AG09309 (cell line): ENCODE measurements at regions not wholly inside any gene's neighbourhood (a gene's known extent, or its start where the extent isn't known, plus 50 kb on each side); places are given as distances from the start of the nearest gene placed in this dataset.
"Not testable (repeated sequence)": the region's sequence is repeated elsewhere in the genome, so short reads cannot be mapped to it uniquely, and the experiment has no call there.

Experiments
- DNase-seq: peaks from one replicate; pipeline ENCODE4 v3.0.0-alpha.2; 2010; ENCODE audit warnings: low read depth
- H3K4me3 ChIP-seq: 2 replicates; pipeline ENCODE4 v1.5.1; 2011; ENCODE audit warnings: mild to moderate bottlenecking, low read depth, low read length, moderate library complexity; ENCODE audit not compliant: control insufficient read depth
- CTCF ChIP-seq: IDR thresholded peaks from 2 replicates; pipeline ENCODE4 v1.5.1; 2011; ENCODE audit warnings: mild to moderate bottlenecking, low read depth, low read length, inconsistent platforms; ENCODE audit not compliant: insufficient read depth, control insufficient read depth; ENCODE audit errors: missing control alignments

DNA sequence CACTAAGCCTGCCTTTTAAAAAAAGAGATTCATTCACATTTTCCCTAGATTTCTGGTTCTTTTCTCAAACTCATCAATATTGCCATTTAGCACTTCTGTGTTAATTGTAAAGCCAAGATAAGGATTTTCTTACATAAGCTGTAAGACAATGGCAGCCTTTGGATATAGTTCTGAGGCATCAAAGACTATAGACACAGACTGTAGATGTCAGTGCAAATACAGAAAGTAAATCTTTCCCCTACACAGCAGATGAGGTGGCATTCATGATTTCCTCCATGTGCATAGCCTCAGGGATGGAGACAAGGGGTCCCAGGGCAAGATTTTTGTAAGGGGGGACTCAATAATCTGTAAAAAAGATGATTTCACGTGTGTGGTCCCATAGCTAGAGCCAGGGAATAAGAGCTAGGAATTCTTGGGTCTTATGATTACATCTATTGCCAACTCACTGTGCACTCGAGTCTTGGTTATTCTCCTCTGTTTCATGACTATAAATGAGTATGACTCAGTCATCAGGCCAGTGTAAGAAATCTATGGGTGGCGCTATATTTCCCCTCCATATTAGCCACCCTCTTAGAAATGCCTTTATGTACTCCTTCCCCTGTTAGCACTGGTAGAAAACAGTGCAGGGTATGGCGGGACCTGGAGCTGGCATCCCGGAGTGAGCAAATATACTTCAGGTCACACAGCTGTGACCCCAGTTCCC, 207.5 kb downstream of the EXOC5 start:
- DNase-seq: no peak
- H3K4me3 ChIP-seq: no peak overlapping the region
- TF ChIP-seq CTCF: no peak

- DNase-seq: no peak
- no peak overlapping the region for H3K4me3 ChIP-seq
- no peak for TF ChIP-seq CTCF
Measured at GRCh38 chr14:57060276-57060955, 208.3 kb downstream of the EXOC5 start.

GRCh38 chr14:57058319-57058718, 210.4 kb downstream of the EXOC5 start:
- no peak for TF ChIP-seq CTCF
- no peak for DNase-seq
- H3K4me3 ChIP-seq: no peak overlapping the region

DNA sequence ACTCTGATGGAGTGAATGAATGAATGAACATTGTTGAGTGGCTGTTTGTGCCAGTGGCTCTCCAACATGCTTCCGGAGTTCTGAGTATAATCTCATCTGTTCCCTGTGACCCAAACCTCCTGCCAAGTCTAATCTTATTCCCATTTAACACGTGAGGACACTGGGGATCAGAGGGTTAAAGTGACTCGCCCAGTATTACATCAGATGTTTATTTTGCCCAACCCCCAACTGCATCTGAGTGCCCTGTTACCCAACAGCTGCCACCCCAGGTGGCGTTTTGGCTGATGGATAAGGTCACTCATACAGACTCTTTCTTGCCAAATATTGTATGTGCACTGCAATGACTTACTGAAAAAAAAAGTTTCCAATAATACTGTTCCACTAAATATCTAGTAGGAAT, 210.9 kb downstream of the EXOC5 start:
- no peak for DNase-seq
- H3K4me3 ChIP-seq: no peak overlapping the region
- no peak for TF ChIP-seq CTCF

DNA sequence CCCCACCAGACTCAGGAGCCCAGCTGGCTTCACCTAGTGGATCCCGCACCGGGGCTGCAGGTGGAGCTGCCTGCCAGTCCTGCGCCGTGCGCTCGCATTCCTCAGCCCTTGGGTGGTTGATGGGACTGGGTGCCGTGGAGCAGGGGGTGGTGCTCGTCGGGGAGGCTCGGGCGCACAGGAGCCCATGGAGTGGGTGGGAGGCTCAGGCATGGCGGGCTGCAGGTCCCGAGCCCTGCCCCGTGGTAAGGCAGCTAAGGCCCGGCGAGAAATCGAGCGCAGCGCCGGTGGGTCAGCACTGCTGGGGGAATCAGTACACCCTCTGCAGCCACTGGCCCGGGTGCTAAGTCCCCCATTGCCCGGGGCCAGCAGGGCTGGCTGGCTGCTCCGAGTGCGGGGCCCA, 212.2 kb downstream of the EXOC5 start:
- DNase-seq, H3K4me3 ChIP-seq: not testable (repeated sequence)

DNA sequence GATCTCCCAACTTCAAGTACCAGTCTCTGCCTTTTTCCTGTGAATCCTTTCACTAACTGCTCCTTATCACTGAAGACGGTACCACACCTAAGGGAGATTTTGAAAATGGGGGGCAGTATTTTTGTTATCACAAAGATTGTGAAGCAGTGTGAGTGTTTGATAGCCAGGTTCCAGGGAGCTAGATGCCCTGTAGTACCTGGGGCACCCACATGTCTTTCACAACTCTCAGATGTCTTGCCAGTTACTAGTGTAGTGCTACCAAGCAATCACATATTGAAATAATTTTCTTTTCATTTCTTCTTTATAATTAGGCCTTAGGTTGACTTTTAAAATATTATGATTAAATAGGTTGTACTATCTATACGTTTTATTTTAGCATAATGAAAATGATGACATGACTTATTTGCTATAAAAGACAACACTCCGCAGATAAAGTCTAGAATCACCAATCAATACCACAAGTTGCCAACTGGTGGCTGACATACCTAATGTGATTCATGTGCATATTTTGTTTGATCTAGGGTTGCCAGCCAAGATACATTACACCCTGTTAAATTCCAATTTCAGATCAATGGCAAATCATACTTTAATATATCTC, 215.9 kb downstream of the EXOC5 start:
- DNase-seq: no peak
- TF ChIP-seq CTCF: no peak

GRCh38 chr14:57051633-57052032, 217.1 kb downstream of the EXOC5 start:
- no peak for DNase-seq
- H3K4me3 ChIP-seq: no peak overlapping the region
- no peak for TF ChIP-seq CTCF

More for the DNA sequence above, 215.9 kb downstream of the EXOC5 start:
- no peak overlapping the region for H3K4me3 ChIP-seq
